HG03575 (cell line): ENCODE measurements at regions not wholly inside any gene's neighbourhood (a gene's known extent, or its start where the extent isn't known, plus 50 kb on each side); places are given as distances from the start of the nearest gene placed in this dataset.

ENCODE experiments used
- ATAC-seq: cut with Tn5 transposase; IDR thresholded peaks from one replicate; pipeline ENCODE4 v1.9.1; 2021; ENCODE audit not compliant: unreplicated experiment, insufficient number of reproducible peaks, low FRiP score; ENCODE audit errors: extremely low read depth

GRCh38 chr12:127550271-127550670, 716.7 kb upstream of the TMEM132C start:
- ATAC-seq, result no peak

- ATAC-seq, result no peak
These were observed 714.1 kb upstream of the TMEM132C start for GRCh38 chr12:127552838-127553237.

GRCh38 chr12:127555071-127555470, 711.9 kb upstream of the TMEM132C start:
- no peak for ATAC-seq

- no peak for ATAC-seq
These were observed 710.6 kb upstream of the TMEM132C start for GRCh38 chr12:127556231-127556886.

- ATAC-seq, result no peak
These were observed 708.6 kb upstream of the TMEM132C start for GRCh38 chr12:127558361-127558760.

- no peak for ATAC-seq
These were observed 707.5 kb upstream of the TMEM132C start for GRCh38 chr12:127559349-127560040.

GRCh38 chr12:127560041-127560478, 706.9 kb upstream of the TMEM132C start:
- ATAC-seq, result no peak

- no peak for ATAC-seq
These were observed 704.2 kb upstream of the TMEM132C start for GRCh38 chr12:127562816-127563215.

GRCh38 chr12:127565241-127565640, 701.7 kb upstream of the TMEM132C start:
- no peak for ATAC-seq

- ATAC-seq, result no peak
These were observed 699.4 kb upstream of the TMEM132C start for GRCh38 chr12:127567531-127567930.

GRCh38 chr12:127570387-127570786, 696.6 kb upstream of the TMEM132C start:
- no peak for ATAC-seq

- ATAC-seq, result no peak
These were observed 696.1 kb upstream of the TMEM132C start for GRCh38 chr12:127570793-127571360.

GRCh38 chr12:127571578-127571977, 695.4 kb upstream of the TMEM132C start:
- no peak for ATAC-seq

GRCh38 chr12:127579446-127579845, 687.5 kb upstream of the TMEM132C start:
- no peak for ATAC-seq

GRCh38 chr12:127582074-127582473, 684.9 kb upstream of the TMEM132C start:
- no peak for ATAC-seq

- ATAC-seq, result no peak
These were observed 683.9 kb upstream of the TMEM132C start for GRCh38 chr12:127583041-127583440.

GRCh38 chr12:127588249-127588648, 678.7 kb upstream of the TMEM132C start:
- no peak for ATAC-seq

- no peak for ATAC-seq
These were observed 677.4 kb upstream of the TMEM132C start for GRCh38 chr12:127589541-127589940.

GRCh38 chr12:127590868-127591267, 676.1 kb upstream of the TMEM132C start:
- ATAC-seq, result no peak

GRCh38 chr12:127592245-127592644, 674.7 kb upstream of the TMEM132C start:
- ATAC-seq, result no peak
